OCI-LY3 (cell line): ENCODE measurements at regions not wholly inside any gene's neighbourhood (a gene's known extent, or its start where the extent isn't known, plus 50 kb on each side); places are given as distances from the start of the nearest gene placed in this dataset.

ENCODE experiments used
- CTCF ChIP-seq: fragments of 200-600, 300-600 bp; sonication (generic); IDR thresholded peaks from 2 replicates; pipeline ENCODE4 v1.5.1; 2014; ENCODE audit warnings: antibody characterized with exemption, low read length, low read depth
- EZH2phosphoT487 ChIP-seq: fragments of 200-600 bp; shearing (Covaris generic); IDR thresholded peaks from 2 replicates; pipeline ENCODE4 v1.6.1; 2018; ENCODE audit warnings: antibody characterized with exemption, mixed run types, low read depth

GRCh38 chr18:40824291-40824690 lies 1130.7 kb upstream of the PIK3C3 start:
- TF ChIP-seq CTCF (no peak), EZH2phosphoT487 (no peak)
